Neuronal stem cell (in vitro differentiated cells): ENCODE measurements at regions not wholly inside any gene's neighbourhood (a gene's known extent, or its start where the extent isn't known, plus 50 kb on each side); places are given as distances from the start of the nearest gene placed in this dataset.

Experiments used
- DNase-seq: peaks from one replicate; pipeline ENCODE4 v3.0.0-alpha.2; 2013; ENCODE audit warnings: low spot score
- H2AFZ ChIP-seq: one replicate; pipeline ENCODE4 v1.6.1; 2013; ENCODE audit warnings: mild to moderate bottlenecking, low read length, inconsistent platforms
- H2AK5ac ChIP-seq: 2 replicates; pipeline ENCODE4 v1.6.1; 2013; ENCODE audit warnings: low read depth, mild to moderate bottlenecking, inconsistent platforms, low read length, moderate library complexity, mixed read lengths
- H2BK120ac ChIP-seq: 2 replicates; pipeline ENCODE4 v1.6.1; 2013; ENCODE audit warnings: low read depth, mild to moderate bottlenecking, inconsistent platforms, low read length, moderate library complexity, mixed read lengths
- H2BK12ac ChIP-seq: one replicate; pipeline ENCODE4 v1.6.1; 2013; ENCODE audit warnings: low read length, inconsistent platforms
- H2BK15ac ChIP-seq: 2 replicates; pipeline ENCODE4 v1.6.1; 2013; ENCODE audit warnings: mild to moderate bottlenecking, low read length, inconsistent platforms, mixed read lengths
- H2BK5ac ChIP-seq: one replicate; pipeline ENCODE4 v1.6.1; 2013; ENCODE audit warnings: inconsistent platforms, mild to moderate bottlenecking, low read length, moderate library complexity
- H3K14ac ChIP-seq: one replicate; pipeline ENCODE4 v1.6.1; 2013; ENCODE audit warnings: low read length, inconsistent platforms
- H3K18ac ChIP-seq: 2 replicates; pipeline ENCODE4 v1.6.1; 2013; ENCODE audit warnings: low read length, inconsistent platforms
- H3K23ac ChIP-seq: 2 replicates; pipeline ENCODE4 v1.6.1; 2013; ENCODE audit warnings: low read depth, mild to moderate bottlenecking, mixed read lengths, low read length, inconsistent platforms; ENCODE audit not compliant: poor library complexity
- H3K27ac ChIP-seq: replicated peaks from 3 replicates; pipeline ENCODE4 v1.5.1; 2013; ENCODE audit warnings: low read length, inconsistent platforms
- H3K27me3 ChIP-seq, 3 experiments: 2 replicates each; pipeline ENCODE4 v1.6.1; 2013; ENCODE audit warnings: low read length in 3 of 3, mild to moderate bottlenecking in 2 of 3, inconsistent platforms in 1 of 3, low read depth in 1 of 3, mixed read lengths in 1 of 3, moderate library complexity in 1 of 3; ENCODE audit not compliant: control insufficient read depth in 3 of 3, insufficient read depth in 3 of 3
- H3K36me3 ChIP-seq, 2 donors: replicated peaks in 1 of 2; 2 replicates each; pipeline ENCODE4 v1.6.1; 2013; ENCODE audit warnings: low read length in 2 of 2; ENCODE audit not compliant: control insufficient read depth in 2 of 2, insufficient read depth in 2 of 2
- H3K4ac ChIP-seq: 2 replicates; pipeline ENCODE4 v1.6.1; 2013; ENCODE audit warnings: inconsistent platforms, mild to moderate bottlenecking, low read length, moderate library complexity
- H3K4me1 ChIP-seq, 2 donors: 1 replicate in 1 of 2; 2 replicates in 1 of 2; pipeline ENCODE4 v1.6.1; 2013; ENCODE audit warnings: low read length in 2 of 2, low read depth in 1 of 2; ENCODE audit not compliant: control insufficient read depth in 2 of 2, insufficient read depth in 1 of 2
- H3K4me2 ChIP-seq: one replicate; pipeline ENCODE4 v1.6.1; 2013; ENCODE audit warnings: mild to moderate bottlenecking, low read length, inconsistent platforms; ENCODE audit not compliant: insufficient read depth, poor library complexity, severe bottlenecking
- H3K4me3 ChIP-seq, 2 donors: 2 replicates each; pipeline ENCODE4 v1.5.1; 2013; ENCODE audit warnings: low read length in 2 of 2, mild to moderate bottlenecking in 2 of 2, inconsistent platforms in 1 of 2, moderate library complexity in 1 of 2
- H3K79me1 ChIP-seq: one replicate; pipeline ENCODE4 v1.6.1; 2013; ENCODE audit warnings: low read depth, mild to moderate bottlenecking, inconsistent platforms, low read length, moderate library complexity
- H3K9ac ChIP-seq: one replicate; pipeline ENCODE4 v1.6.1; 2013; ENCODE audit warnings: mild to moderate bottlenecking, low read depth, low read length, inconsistent platforms; ENCODE audit not compliant: poor library complexity
- H3K9me3 ChIP-seq, 2 donors: replicated peaks in 1 of 2; 2 replicates each; pipeline versions ENCODE3 to v1.6.1; 2013; ENCODE audit warnings: low read length in 2 of 2, mild to moderate bottlenecking in 2 of 2, inconsistent platforms in 1 of 2, low read depth in 1 of 2, mixed read lengths in 1 of 2, moderate library complexity in 1 of 2; ENCODE audit not compliant: control insufficient read depth in 2 of 2, insufficient read depth in 1 of 2
- H4K8ac ChIP-seq: one replicate; pipeline ENCODE4 v1.6.1; 2013; ENCODE audit warnings: low read depth, mild to moderate bottlenecking, inconsistent platforms, low read length, moderate library complexity
- H4K91ac ChIP-seq: one replicate; pipeline ENCODE4 v1.6.1; 2013; ENCODE audit warnings: low read length, low read depth, mild to moderate bottlenecking, inconsistent platforms; ENCODE audit not compliant: poor library complexity
- WGBS, 2 donors: extraction: QIAGEN DNeasy Blood & Tissue Kit; methylation state at CpG; one replicate each; pipeline ENCODE4 v1.1.7; 2013; ENCODE audit warnings: missing lambda C conversion rate in 2 of 2, mixed read lengths in 1 of 2; ENCODE audit not compliant: insufficient read length in 2 of 2, insufficient replicate concordance in 1 of 2; ENCODE audit errors: extremely low coverage in 2 of 2; 5-methylcytosine and 5-hydroxymethylcytosine counted together

- no peak overlapping the region for H3K4me3 ChIP-seq
- no peaks in the 10 kb centered on the region for H3K9me3 ChIP-seq
- H2BK12ac ChIP-seq, result no peak overlapping the region
- no peak overlapping the region for H3K23ac ChIP-seq
- H3K4me1 ChIP-seq, result no peaks in the 10 kb centered on the region
- no peak overlapping the region for H2AK5ac ChIP-seq
- H3K9ac ChIP-seq, result no peak overlapping the region
- H3K27ac ChIP-seq, result no peak overlapping the region
- no peak overlapping the region for H2BK15ac ChIP-seq
- no CpG with 5 or more reads among the region's 3 CpGs for WGBS, 2 donors
- no peak overlapping the region for H3K4ac ChIP-seq
- H4K91ac ChIP-seq, result no peak overlapping the region
- H3K4me2 ChIP-seq, result no peak overlapping the region
- H3K14ac ChIP-seq, result no peak overlapping the region
- H4K8ac ChIP-seq, result no peak overlapping the region
- no peaks in the 10 kb centered on the region for H3K79me1 ChIP-seq
- DNase-seq, result no peak
- H3K27me3 ChIP-seq, result peaks cover 0 to 16% (median 0%) of the 10 kb centered on the region in 3 experiments
- H2BK5ac ChIP-seq, result no peak overlapping the region
- H3K36me3 ChIP-seq, result no peaks in the 10 kb centered on the region
- H2BK120ac ChIP-seq, result no peak overlapping the region
- no peak overlapping the region for H3K18ac ChIP-seq
- no peak overlapping the region for H2AFZ ChIP-seq
Measured at GRCh38 chr22:22410677-22411076, 97.9 kb downstream of the ZNF280B start.

GRCh38 chr22:22414266-22414665 is 94.3 kb downstream of the ZNF280B start:
- Histone ChIP-seq H3K4me1 (no peaks in the 10 kb centered on the region), H2BK12ac (no peak overlapping the region), H3K9ac (no peak overlapping the region), H3K4me3 (no peak overlapping the region), H3K18ac (no peak overlapping the region), H3K36me3 (no peaks in the 10 kb centered on the region), H3K4me2 (no peak overlapping the region), H3K79me1 (no peaks in the 10 kb centered on the region), H3K27me3 (peaks cover 0 to 10% (median 7%) of the 10 kb centered on the region in 3 experiments), H4K8ac (no peak overlapping the region), H2AK5ac (no peak overlapping the region), H3K23ac (no peak overlapping the region), H2BK5ac (no peak overlapping the region), H2BK120ac (no peak overlapping the region), H2BK15ac (no peak overlapping the region), H4K91ac (no peak overlapping the region), H3K4ac (no peak overlapping the region), H3K27ac (no peak overlapping the region), H2AFZ (no peak overlapping the region), H3K14ac (no peak overlapping the region), H3K9me3 (no peaks in the 10 kb centered on the region)
- WGBS, 2 donors, result no CpG with 5 or more reads among the region's 1 CpG
- DNase-seq, result no peak

- no peak overlapping the region for H3K9ac ChIP-seq
- H3K9me3 ChIP-seq, result no peaks in the 10 kb centered on the region
- no peak overlapping the region for H2AFZ ChIP-seq
- H2BK5ac ChIP-seq, result no peak overlapping the region
- no peak overlapping the region for H3K4me2 ChIP-seq
- no peak overlapping the region for H3K27ac ChIP-seq
- H3K36me3 ChIP-seq, result no peaks in the 10 kb centered on the region
- no CpG with 5 or more reads among the region's 9 CpGs for WGBS, 2 donors
- H3K4me3 ChIP-seq, result no peak overlapping the region
- H3K4me1 ChIP-seq, result no peaks in the 10 kb centered on the region
- no peak overlapping the region for H4K91ac ChIP-seq
- H3K79me1 ChIP-seq, result no peaks in the 10 kb centered on the region
- no peak overlapping the region for H3K23ac ChIP-seq
- H3K27me3 ChIP-seq, result peaks cover 2 to 25% (median 22%) of the 10 kb centered on the region in 3 experiments
- no peak overlapping the region for H2BK15ac ChIP-seq
- H3K14ac ChIP-seq, result no peak overlapping the region
- no peak overlapping the region for H2BK12ac ChIP-seq
- no peak overlapping the region for H3K4ac ChIP-seq
- no peak for DNase-seq
- no peak overlapping the region for H2BK120ac ChIP-seq
- no peak overlapping the region for H3K18ac ChIP-seq
- H2AK5ac ChIP-seq, result no peak overlapping the region
- H4K8ac ChIP-seq, result no peak overlapping the region
Measured at GRCh38 chr22:22417495-22418162, 90.9 kb downstream of the ZNF280B start.

- H3K36me3 ChIP-seq, result no peaks in the 10 kb centered on the region
- H3K9me3 ChIP-seq, result no peaks in the 10 kb centered on the region
- H3K27me3 ChIP-seq, result peaks cover 2 to 25% (median 22%) of the 10 kb centered on the region in 3 experiments
- H3K14ac ChIP-seq, result no peak overlapping the region
- H2BK5ac ChIP-seq, result no peak overlapping the region
- no peak overlapping the region for H2BK15ac ChIP-seq
- no peak overlapping the region for H3K4me2 ChIP-seq
- DNase-seq, result no peak
- no peak overlapping the region for H4K91ac ChIP-seq
- no peak overlapping the region for H3K9ac ChIP-seq
- no peak overlapping the region for H3K23ac ChIP-seq
- no peak overlapping the region for H2BK120ac ChIP-seq
- H3K79me1 ChIP-seq, result no peaks in the 10 kb centered on the region
- H3K18ac ChIP-seq, result no peak overlapping the region
- H2AFZ ChIP-seq, result no peak overlapping the region
- H3K4me3 ChIP-seq, result no peak overlapping the region
- H3K27ac ChIP-seq, result no peak overlapping the region
- no peak overlapping the region for H2BK12ac ChIP-seq
- peaks cover 1 to 2% of the 10 kb centered on the region in 2 donors for H3K4me1 ChIP-seq
- H2AK5ac ChIP-seq, result no peak overlapping the region
- no peak overlapping the region for H4K8ac ChIP-seq
- WGBS, 2 donors, result no CpG with 5 or more reads among the region's 2 CpGs
- H3K4ac ChIP-seq, result no peak overlapping the region
Measured at GRCh38 chr22:22418163-22418549, 90.4 kb downstream of the ZNF280B start.
